ENCODE measurements at regions not wholly inside any gene's neighbourhood (a gene's known extent, or its start where the extent isn't known, plus 50 kb on each side); places are given as distances from the start of the nearest gene placed in this dataset.

DNA sequence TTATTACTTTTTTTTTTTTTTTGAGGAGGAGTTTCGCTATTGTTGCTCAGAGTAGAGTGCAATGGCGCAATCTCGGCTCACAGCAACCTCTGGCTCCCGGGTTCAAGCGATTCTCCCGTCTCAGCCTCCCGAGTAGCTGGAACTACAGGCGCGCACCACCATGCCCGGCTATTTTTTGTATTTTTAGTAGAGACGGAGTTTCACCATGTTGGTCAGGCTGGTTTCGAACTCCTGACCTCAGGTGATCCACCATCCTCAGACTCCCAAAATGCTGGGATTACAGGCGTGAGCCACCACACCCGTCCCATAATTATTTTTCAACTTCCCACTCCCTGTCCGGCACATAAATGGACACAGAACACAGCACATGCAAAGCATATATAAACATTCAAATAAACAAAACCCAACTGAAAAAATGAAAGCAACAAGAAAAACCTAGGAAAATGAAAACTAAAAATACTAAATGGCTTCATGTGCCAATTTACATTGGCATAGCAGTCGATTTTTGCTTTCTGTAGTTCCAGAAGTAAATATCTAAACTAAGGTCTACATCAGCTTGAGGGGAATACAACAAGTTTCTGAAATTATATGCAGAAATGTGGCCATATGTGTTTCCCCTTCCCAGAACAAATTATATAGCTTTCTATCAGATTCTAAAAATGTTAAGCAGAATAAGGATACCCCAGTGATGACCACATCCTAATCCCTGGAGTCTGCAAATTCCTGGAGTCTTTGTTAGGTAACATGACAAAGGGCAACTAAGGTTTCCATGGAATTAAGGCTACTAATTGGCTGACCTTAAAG is 113.9 kb downstream of the HFE start:
- Histone ChIP-seq H2AFZ (ENCODE audit: insufficient read depth, low read depth, low read length, poor library complexity, severe bottlenecking) (no peak overlapping the region), H3K4me3 (ENCODE audit: control extremely low read depth in 1 of 5, extremely low read depth in 1 of 5, insufficient read depth in 1 of 5, low read depth in 2 of 5, low read length in 4 of 5) (no peak overlapping the region), H3K27me3 (replicated peaks in 1 of 4; ENCODE audit: control extremely low read depth in 1 of 4, control insufficient read depth in 3 of 4, insufficient read depth in 4 of 4, low read length in 3 of 4) (no peaks in the 10 kb centered on the region), H3K4me1 (ENCODE audit: control insufficient read depth in 2 of 2, insufficient read depth in 2 of 2, low read length in 2 of 2) (peaks cover 17 to 36% of the 10 kb centered on the region in 2 donors), H3K36me3 (replicated peaks in 1 of 2; ENCODE audit: control extremely low read depth in 1 of 2, control insufficient read depth in 1 of 2, extremely low read depth in 1 of 2, insufficient read depth in 2 of 2, low read length in 1 of 2) (no peaks in the 10 kb centered on the region), H3K27ac (ENCODE audit: low read length in 2 of 2) (no peak overlapping the region), H4K20me1 (ENCODE audit: control insufficient read depth, insufficient read depth, low read length, poor library complexity, severe bottlenecking) (peaks cover 23% of the 10 kb centered on the region), H3K79me2 (ENCODE audit: control insufficient read depth, insufficient read depth, low read length) (peaks cover 22% of the 10 kb centered on the region), H3K9me3 (ENCODE audit: control extremely low read depth in 1 of 3, control insufficient read depth in 2 of 3, insufficient read depth in 1 of 3, low read length in 2 of 3) (peaks cover 0 to 15% (median 0%) of the 10 kb centered on the region in 3 donors), H3K4me2 (replicated peaks; ENCODE audit: low read depth, low read length, poor library complexity, severe bottlenecking) (no peak overlapping the region), H3K9ac (ENCODE audit: low read length) (no peak overlapping the region)
- ATAC-seq (ENCODE audit: low read depth) (no peak), DNase-seq (no peak)
- H3K4me3 Mint-ChIP-seq, result peak overlapping the region; percentile 54
- no peaks in the 10 kb centered on the region for H3K9me3 Mint-ChIP-seq (ENCODE audit: insufficient read depth)
- WGBS (ENCODE audit: insufficient coverage), result 95% methylated on average over 11 of the region's 16 CpGs
- peak overlapping the region; percentile 66 for H3K27ac Mint-ChIP-seq
- no peaks in the 10 kb centered on the region for H3K27me3 Mint-ChIP-seq
- peaks cover 36% of the 10 kb centered on the region for H3K4me1 Mint-ChIP-seq
- TF ChIP-seq, protein P1, sequence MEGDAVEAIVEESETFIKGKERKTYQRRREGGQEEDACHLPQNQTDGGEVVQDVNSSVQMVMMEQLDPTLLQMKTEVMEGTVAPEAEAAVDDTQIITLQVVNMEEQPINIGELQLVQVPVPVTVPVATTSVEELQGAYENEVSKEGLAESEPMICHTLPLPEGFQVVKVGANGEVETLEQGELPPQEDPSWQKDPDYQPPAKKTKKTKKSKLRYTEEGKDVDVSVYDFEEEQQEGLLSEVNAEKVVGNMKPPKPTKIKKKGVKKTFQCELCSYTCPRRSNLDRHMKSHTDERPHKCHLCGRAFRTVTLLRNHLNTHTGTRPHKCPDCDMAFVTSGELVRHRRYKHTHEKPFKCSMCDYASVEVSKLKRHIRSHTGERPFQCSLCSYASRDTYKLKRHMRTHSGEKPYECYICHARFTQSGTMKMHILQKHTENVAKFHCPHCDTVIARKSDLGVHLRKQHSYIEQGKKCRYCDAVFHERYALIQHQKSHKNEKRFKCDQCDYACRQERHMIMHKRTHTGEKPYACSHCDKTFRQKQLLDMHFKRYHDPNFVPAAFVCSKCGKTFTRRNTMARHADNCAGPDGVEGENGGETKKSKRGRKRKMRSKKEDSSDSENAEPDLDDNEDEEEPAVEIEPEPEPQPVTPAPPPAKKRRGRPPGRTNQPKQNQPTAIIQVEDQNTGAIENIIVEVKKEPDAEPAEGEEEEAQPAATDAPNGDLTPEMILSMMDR (IDR thresholded peaks at IDR 0.05), result no peak
- TF ChIP-seq EZH2 (IDR thresholded peaks at IDR 0.05; ENCODE audit: borderline replicate concordance, insufficient read depth, low read depth, low read length, poor library complexity, severe bottlenecking), result no peak
- ChIA-PET CTCF (no interaction called here), POLR2A (interaction anchor here (5.8 to 8.2 kb wide), 3 partner anchors 15 to 49 kb away, joined by 49 to 305 read pairs (median 206); a partner anchor contains a TSS)
- intact Hi-C loops (cut with micrococcal nuclease), result loop anchor here (5.0 kb wide), 1 partner anchor 1611 kb away; a partner anchor contains a TSS

DNA sequence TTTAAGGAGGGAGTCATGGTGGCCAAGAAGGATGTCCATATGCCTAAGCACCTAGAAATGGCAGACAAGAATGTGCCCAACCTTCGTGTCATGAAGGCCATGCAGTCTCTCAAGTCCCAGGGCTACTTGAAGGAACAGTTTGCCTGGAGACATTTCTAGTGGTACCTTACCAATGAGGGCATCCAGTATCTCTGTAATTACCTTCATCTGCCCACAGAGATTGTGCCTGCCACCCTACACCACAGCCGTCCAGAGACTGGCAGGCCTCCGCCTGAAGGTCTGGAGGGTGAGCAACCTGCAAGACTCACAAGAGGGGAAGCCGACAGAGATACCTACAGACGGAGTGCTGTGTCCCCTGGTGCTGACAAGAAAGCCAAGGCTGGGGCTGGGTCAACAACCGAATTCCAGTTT is 115.0 kb downstream of the HFE start:
- Histone ChIP-seq H3K27me3 (replicated peaks in 1 of 4; ENCODE audit: control extremely low read depth in 1 of 4, control insufficient read depth in 3 of 4, insufficient read depth in 4 of 4, low read length in 3 of 4) (no peaks in the 10 kb centered on the region), H3K4me3 (ENCODE audit: control extremely low read depth in 1 of 5, extremely low read depth in 1 of 5, insufficient read depth in 1 of 5, low read depth in 2 of 5, low read length in 4 of 5) (no peak overlapping the region), H4K20me1 (ENCODE audit: control insufficient read depth, insufficient read depth, low read length, poor library complexity, severe bottlenecking) (peaks cover 14% of the 10 kb centered on the region), H3K4me2 (replicated peaks; ENCODE audit: low read depth, low read length, poor library complexity, severe bottlenecking) (no peak overlapping the region), H3K27ac (ENCODE audit: low read length in 2 of 2) (no peak overlapping the region), H3K36me3 (replicated peaks in 1 of 2; ENCODE audit: control extremely low read depth in 1 of 2, control insufficient read depth in 1 of 2, extremely low read depth in 1 of 2, insufficient read depth in 2 of 2, low read length in 1 of 2) (no peaks in the 10 kb centered on the region), H3K4me1 (ENCODE audit: control insufficient read depth in 2 of 2, insufficient read depth in 2 of 2, low read length in 2 of 2) (peaks cover 26 to 40% of the 10 kb centered on the region in 2 donors), H3K9ac (ENCODE audit: low read length) (no peak overlapping the region), H2AFZ (ENCODE audit: insufficient read depth, low read depth, low read length, poor library complexity, severe bottlenecking) (no peak overlapping the region), H3K79me2 (ENCODE audit: control insufficient read depth, insufficient read depth, low read length) (peaks cover 16% of the 10 kb centered on the region), H3K9me3 (ENCODE audit: control extremely low read depth in 1 of 3, control insufficient read depth in 2 of 3, insufficient read depth in 1 of 3, low read length in 2 of 3) (peaks cover 0 to 15% (median 0%) of the 10 kb centered on the region in 3 donors)
- Mint-ChIP-seq H3K4me3 (no peak overlapping the region), H3K4me1 (peaks cover 35% of the 10 kb centered on the region), H3K27ac (peak overlapping the region; percentile 64), H3K27me3 (no peaks in the 10 kb centered on the region), H3K9me3 (ENCODE audit: insufficient read depth) (no peaks in the 10 kb centered on the region)
- DNase-seq (no peak), ATAC-seq (ENCODE audit: low read depth) (no peak)
- intact Hi-C loops (cut with micrococcal nuclease), result loop anchor here (5.0 kb wide), 1 partner anchor 1610 kb away; a partner anchor contains a TSS
- POLR2A ChIA-PET, result interaction anchor here (8.2 kb wide), 1 partner anchor 14 kb away, joined by 206 read pairs; a partner anchor contains a TSS
- no peak for TF ChIP-seq EZH2 (IDR thresholded peaks at IDR 0.05; ENCODE audit: borderline replicate concordance, insufficient read depth, low read depth, low read length, poor library complexity, severe bottlenecking)
- TF ChIP-seq, protein P1 (IDR thresholded peaks at IDR 0.05), result no peak
- CTCF ChIA-PET, result no interaction called here
- WGBS (ENCODE audit: insufficient coverage), result 95% methylated on average over 4 of the region's 6 CpGs

All from B cell (primary cell).